Osteoblast (primary cell): ENCODE measurements at regions not wholly inside any gene's neighbourhood (a gene's known extent, or its start where the extent isn't known, plus 50 kb on each side); places are given as distances from the start of the nearest gene placed in this dataset.

Experiments
- DNase-seq: peaks from one replicate; pipeline ENCODE4 v3.0.0; 2011; ENCODE audit warnings: low spot score, mixed read lengths; ENCODE audit not compliant: insufficient read length; ENCODE audit errors: missing footprints
- H2AFZ ChIP-seq: 2 replicates; pipeline ENCODE4 v1.6.0; 2011; ENCODE audit warnings: mild to moderate bottlenecking, low read length
- H3K27ac ChIP-seq: 2 replicates; pipeline ENCODE4 v1.5.1; 2011; ENCODE audit warnings: mild to moderate bottlenecking, low read depth, low read length, moderate library complexity
- H3K27me3 ChIP-seq: 2 replicates; pipeline ENCODE4 v1.6.0; 2012; ENCODE audit warnings: mild to moderate bottlenecking, control low read depth, inconsistent platforms, low read length, moderate library complexity; ENCODE audit not compliant: insufficient read depth
- H3K36me3 ChIP-seq: 2 replicates; pipeline ENCODE4 v1.5.1; 2011; ENCODE audit warnings: mild to moderate bottlenecking, low read length, control low read depth, moderate library complexity; ENCODE audit not compliant: insufficient read depth
- H3K4me1 ChIP-seq: 2 replicates; pipeline ENCODE4 v1.5.1; 2011; ENCODE audit warnings: mild to moderate bottlenecking, low read length, control low read depth, moderate library complexity; ENCODE audit not compliant: insufficient read depth
- H3K4me2 ChIP-seq: 2 replicates; pipeline ENCODE4 v1.6.0; 2011; ENCODE audit warnings: mild to moderate bottlenecking, low read length; ENCODE audit not compliant: insufficient read depth
- H3K4me3 ChIP-seq: fragments of 200-600 bp; sonication (generic); 3 replicates; pipeline ENCODE4 v1.5.1; 2012; ENCODE audit warnings: mild to moderate bottlenecking, low read length, inconsistent platforms; ENCODE audit not compliant: insufficient read depth
- H3K79me2 ChIP-seq: 2 replicates; pipeline ENCODE4 v1.6.0; 2012; ENCODE audit warnings: mild to moderate bottlenecking, low read length, control low read depth, inconsistent platforms; ENCODE audit not compliant: insufficient read depth
- H3K9me3 ChIP-seq: 2 replicates; pipeline ENCODE4 v1.5.1; 2011; ENCODE audit warnings: low read depth, low read length, control low read depth
- H4K20me1 ChIP-seq: 2 replicates; pipeline ENCODE4 v1.6.0; 2012; ENCODE audit warnings: mild to moderate bottlenecking, low read length, control low read depth; ENCODE audit not compliant: insufficient read depth
- TF ChIP-seq, protein P1 (sequence below): IDR thresholded peaks from 2 replicates; pipeline ENCODE4 v1.5.1; 2011; ENCODE audit warnings: mild to moderate bottlenecking, low read depth, low read length, moderate library complexity; ENCODE audit errors: extremely low read depth

GRCh38 chr4:54543088-54543795 lies 114.5 kb upstream of the KIT start:
- no peaks in the 10 kb centered on the region for H3K9me3 ChIP-seq
- H3K4me1 ChIP-seq, result peaks cover 26% of the 10 kb centered on the region
- no peak overlapping the region for H3K4me2 ChIP-seq
- H3K4me3 ChIP-seq, result no peak overlapping the region
- H4K20me1 ChIP-seq, result no peaks in the 10 kb centered on the region
- H3K27me3 ChIP-seq, result no peaks in the 10 kb centered on the region
- no peaks in the 10 kb centered on the region for H3K36me3 ChIP-seq
- no peaks in the 10 kb centered on the region for H3K79me2 ChIP-seq
- DNase-seq, result peak; percentile 52
- TF ChIP-seq, protein P1, sequence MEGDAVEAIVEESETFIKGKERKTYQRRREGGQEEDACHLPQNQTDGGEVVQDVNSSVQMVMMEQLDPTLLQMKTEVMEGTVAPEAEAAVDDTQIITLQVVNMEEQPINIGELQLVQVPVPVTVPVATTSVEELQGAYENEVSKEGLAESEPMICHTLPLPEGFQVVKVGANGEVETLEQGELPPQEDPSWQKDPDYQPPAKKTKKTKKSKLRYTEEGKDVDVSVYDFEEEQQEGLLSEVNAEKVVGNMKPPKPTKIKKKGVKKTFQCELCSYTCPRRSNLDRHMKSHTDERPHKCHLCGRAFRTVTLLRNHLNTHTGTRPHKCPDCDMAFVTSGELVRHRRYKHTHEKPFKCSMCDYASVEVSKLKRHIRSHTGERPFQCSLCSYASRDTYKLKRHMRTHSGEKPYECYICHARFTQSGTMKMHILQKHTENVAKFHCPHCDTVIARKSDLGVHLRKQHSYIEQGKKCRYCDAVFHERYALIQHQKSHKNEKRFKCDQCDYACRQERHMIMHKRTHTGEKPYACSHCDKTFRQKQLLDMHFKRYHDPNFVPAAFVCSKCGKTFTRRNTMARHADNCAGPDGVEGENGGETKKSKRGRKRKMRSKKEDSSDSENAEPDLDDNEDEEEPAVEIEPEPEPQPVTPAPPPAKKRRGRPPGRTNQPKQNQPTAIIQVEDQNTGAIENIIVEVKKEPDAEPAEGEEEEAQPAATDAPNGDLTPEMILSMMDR, result no peak
- no peak overlapping the region for H2AFZ ChIP-seq
- peak overlapping the region; percentile 0 for H3K27ac ChIP-seq

DNA sequence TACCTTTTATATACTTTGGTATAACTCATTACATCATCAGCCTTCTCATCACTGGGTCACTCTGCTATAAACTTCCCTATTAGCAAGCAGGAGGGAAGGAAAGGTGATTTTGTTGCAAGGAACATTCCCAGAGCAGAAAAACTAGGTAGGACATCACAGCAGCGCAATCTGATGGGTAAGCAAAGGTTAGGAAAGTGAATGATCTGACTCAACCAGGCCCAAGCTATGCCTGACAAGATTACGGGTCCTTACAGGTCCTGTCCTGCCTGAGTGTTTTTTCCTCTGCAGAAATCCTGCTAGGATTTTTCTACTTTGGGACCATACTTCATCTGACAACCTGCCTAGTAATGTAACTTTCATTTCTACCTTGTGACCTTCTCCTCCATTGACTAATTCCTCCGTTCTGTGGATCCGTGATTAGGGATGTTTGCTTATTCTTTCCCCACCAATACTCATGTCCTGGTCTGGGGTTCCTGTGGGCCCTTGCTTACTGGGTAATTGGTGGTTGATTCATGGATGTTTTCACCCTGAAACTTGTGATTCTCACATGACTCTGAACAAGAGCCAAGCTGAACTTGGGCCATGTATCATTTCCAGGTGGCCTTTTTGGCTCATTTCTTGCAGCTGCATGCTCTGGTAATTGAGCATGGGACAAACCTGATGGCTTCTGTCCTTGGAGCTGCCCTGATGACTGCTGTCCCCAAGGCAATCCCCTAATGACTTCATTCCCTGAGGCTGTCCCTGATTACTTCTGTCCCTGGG lies 111.9 kb upstream of the KIT start:
- Histone ChIP-seq H2AFZ (no peak overlapping the region), H3K27me3 (no peaks in the 10 kb centered on the region), H3K4me1 (peaks cover 16% of the 10 kb centered on the region), H3K79me2 (no peaks in the 10 kb centered on the region), H3K4me3 (no peak overlapping the region), H3K4me2 (no peak overlapping the region), H3K27ac (no peak overlapping the region), H3K9me3 (no peaks in the 10 kb centered on the region), H4K20me1 (no peaks in the 10 kb centered on the region), H3K36me3 (no peaks in the 10 kb centered on the region)
- DNase-seq, result no peak
- TF ChIP-seq, protein P1, result no peak

GRCh38 chr4:54547299-54548097 lies 110.3 kb upstream of the KIT start:
- Histone ChIP-seq H3K4me2 (no peak overlapping the region), H2AFZ (no peak overlapping the region), H3K27me3 (no peaks in the 10 kb centered on the region), H3K4me1 (peaks cover 3% of the 10 kb centered on the region), H3K27ac (no peak overlapping the region), H3K9me3 (no peaks in the 10 kb centered on the region), H3K4me3 (no peak overlapping the region), H3K79me2 (no peaks in the 10 kb centered on the region), H3K36me3 (no peaks in the 10 kb centered on the region), H4K20me1 (no peaks in the 10 kb centered on the region)
- TF ChIP-seq, protein P1, result no peak
- DNase-seq, result no peak
